Natural killer cell (primary cell): ENCODE measurements at regions not wholly inside any gene's neighbourhood (a gene's known extent, or its start where the extent isn't known, plus 50 kb on each side); places are given as distances from the start of the nearest gene placed in this dataset.
"Not testable (repeated sequence)": the region's sequence is repeated elsewhere in the genome, so short reads cannot be mapped to it uniquely, and the experiment has no call there.

Experiments used
- ATAC-seq, 3 donors: fragments of 150-1000 bp in 2 of 3; fragments of 200-7000 bp in 1 of 3; cut with Tn5 transposase; 1 replicate in 1 of 3; 2 replicates in 2 of 3; pipeline ENCODE4 v1.10.0; 2021; ENCODE audit warnings: mild to moderate bottlenecking in 2 of 3, moderate library complexity in 2 of 3
- DNase-seq, 2 donors: peaks; one replicate each; pipeline versions ENCODE4 v3.0.0 to v3.0.0-alpha.2; 2013 to 2021; ENCODE audit warnings: mixed read lengths in 1 of 2
- H3K27ac ChIP-seq: one replicate; pipeline ENCODE4 v1.5.1; 2013; ENCODE audit warnings: mild to moderate bottlenecking, low read length
- H3K27me3 ChIP-seq: one replicate; pipeline ENCODE4 v1.6.1; 2013; ENCODE audit warnings: low read length; ENCODE audit not compliant: control insufficient read depth, insufficient read depth
- H3K36me3 ChIP-seq: one replicate; pipeline ENCODE4 v1.6.1; 2013; ENCODE audit warnings: low read length; ENCODE audit not compliant: control insufficient read depth, insufficient read depth
- H3K4me1 ChIP-seq: one replicate; pipeline ENCODE4 v1.6.1; 2013; ENCODE audit warnings: low read length; ENCODE audit not compliant: control insufficient read depth, insufficient read depth
- H3K4me3 ChIP-seq: one replicate; pipeline ENCODE4 v1.5.1; 2013; ENCODE audit warnings: low read length
- H3K9me3 ChIP-seq: one replicate; pipeline ENCODE4 v1.6.1; 2013; ENCODE audit warnings: low read length; ENCODE audit not compliant: control insufficient read depth, insufficient read depth
- H3K27ac Mint-ChIP-seq, 2 donors: one replicate each; pipeline ENCODE4 v1.8.0; 2022; ENCODE audit warnings: mild to moderate bottlenecking in 2 of 2, mixed read lengths in 2 of 2, moderate library complexity in 1 of 2
- H3K27me3 Mint-ChIP-seq, 2 donors: one replicate each; pipeline ENCODE4 v1.8.0; 2022; ENCODE audit warnings: low read depth in 2 of 2, mixed read lengths in 2 of 2
- H3K36me3 Mint-ChIP-seq: one replicate; pipeline ENCODE4 v1.8.0; 2022; ENCODE audit warnings: mixed read lengths
- H3K4me1 Mint-ChIP-seq, 2 donors: one replicate each; pipeline ENCODE4 v1.8.0; 2022; ENCODE audit warnings: mixed read lengths in 2 of 2
- H3K4me3 Mint-ChIP-seq: one replicate; pipeline ENCODE4 v1.8.0; 2022; ENCODE audit warnings: mild to moderate bottlenecking, moderate library complexity, mixed read lengths
- H3K9me3 Mint-ChIP-seq, 2 donors: one replicate each; pipeline ENCODE4 v1.8.0; 2022; ENCODE audit warnings: mixed read lengths in 2 of 2
- WGBS: methylation state at CpG from one replicate; pipeline ENCODE4 v1.1.7; 2013; ENCODE audit warnings: missing lambda C conversion rate; ENCODE audit not compliant: insufficient coverage; 5-methylcytosine and 5-hydroxymethylcytosine counted together
- intact Hi-C: fragments of 100-400 bp; cut with micrococcal nuclease; formaldehyde crosslinking; loops from one replicate; pipeline ENCODE4 v1.14.2; 2022
- TF ChIP-seq, protein P1 (sequence below): fragments of 200-600 bp; IDR thresholded peaks from one replicate; pipeline ENCODE4 v1.8.0; 2022; ENCODE audit warnings: antibody characterized with exemption

GRCh38 chrX:135649029-135649428, 64.4 kb upstream of the CT45A1 start:
- WGBS, result 76% methylated on average over 4 of the region's 4 CpGs

GRCh38 chrX:135649561-135649960, 63.9 kb upstream of the CT45A1 start:
- Histone ChIP-seq H3K27ac (no peak overlapping the region), H3K36me3 (no peaks in the 10 kb centered on the region), H3K4me1 (no peaks in the 10 kb centered on the region), H3K27me3 (no peaks in the 10 kb centered on the region), H3K4me3 (no peak overlapping the region), H3K9me3 (no peaks in the 10 kb centered on the region)
- no peaks in the 10 kb centered on the region for H3K36me3 Mint-ChIP-seq
- H3K4me3 Mint-ChIP-seq, result no peak overlapping the region
- H3K27ac Mint-ChIP-seq, result no peak overlapping the region
- ATAC-seq, result no peak
- H3K4me1 Mint-ChIP-seq, result no peaks in the 10 kb centered on the region
- H3K9me3 Mint-ChIP-seq, result no peaks in the 10 kb centered on the region
- DNase-seq, result no peak
- peaks cover 0 to 22% of the 10 kb centered on the region in 2 donors for H3K27me3 Mint-ChIP-seq
- TF ChIP-seq, protein P1, sequence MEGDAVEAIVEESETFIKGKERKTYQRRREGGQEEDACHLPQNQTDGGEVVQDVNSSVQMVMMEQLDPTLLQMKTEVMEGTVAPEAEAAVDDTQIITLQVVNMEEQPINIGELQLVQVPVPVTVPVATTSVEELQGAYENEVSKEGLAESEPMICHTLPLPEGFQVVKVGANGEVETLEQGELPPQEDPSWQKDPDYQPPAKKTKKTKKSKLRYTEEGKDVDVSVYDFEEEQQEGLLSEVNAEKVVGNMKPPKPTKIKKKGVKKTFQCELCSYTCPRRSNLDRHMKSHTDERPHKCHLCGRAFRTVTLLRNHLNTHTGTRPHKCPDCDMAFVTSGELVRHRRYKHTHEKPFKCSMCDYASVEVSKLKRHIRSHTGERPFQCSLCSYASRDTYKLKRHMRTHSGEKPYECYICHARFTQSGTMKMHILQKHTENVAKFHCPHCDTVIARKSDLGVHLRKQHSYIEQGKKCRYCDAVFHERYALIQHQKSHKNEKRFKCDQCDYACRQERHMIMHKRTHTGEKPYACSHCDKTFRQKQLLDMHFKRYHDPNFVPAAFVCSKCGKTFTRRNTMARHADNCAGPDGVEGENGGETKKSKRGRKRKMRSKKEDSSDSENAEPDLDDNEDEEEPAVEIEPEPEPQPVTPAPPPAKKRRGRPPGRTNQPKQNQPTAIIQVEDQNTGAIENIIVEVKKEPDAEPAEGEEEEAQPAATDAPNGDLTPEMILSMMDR, result no peak
- intact Hi-C loops, result no loop called here
- WGBS, result 73% methylated on average over 2 of the region's 4 CpGs

More at GRCh38 chrX:135649029-135649428, 64.4 kb upstream of the CT45A1 start:
- no peaks in the 10 kb centered on the region for H3K36me3 Mint-ChIP-seq
- TF ChIP-seq, protein P1, result no peak
- H3K9me3 ChIP-seq, result no peaks in the 10 kb centered on the region
- no peaks in the 10 kb centered on the region for H3K36me3 ChIP-seq
- H3K4me1 ChIP-seq, result no peaks in the 10 kb centered on the region
- peaks cover 0 to 25% of the 10 kb centered on the region in 2 donors for H3K27me3 Mint-ChIP-seq
- intact Hi-C loops, result no loop called here
- no peak overlapping the region for H3K27ac Mint-ChIP-seq
- no peak for DNase-seq
- no peak for ATAC-seq
- no peaks in the 10 kb centered on the region for H3K9me3 Mint-ChIP-seq
- no peak overlapping the region for H3K4me3 ChIP-seq
- no peak overlapping the region for H3K4me3 Mint-ChIP-seq
- H3K27me3 ChIP-seq, result no peaks in the 10 kb centered on the region
- no peak overlapping the region for H3K27ac ChIP-seq
- H3K4me1 Mint-ChIP-seq, result no peaks in the 10 kb centered on the region

GRCh38 chrX:135651647-135652295, 61.7 kb upstream of the CT45A1 start:
- no peaks in the 10 kb centered on the region for H3K9me3 Mint-ChIP-seq
- H3K4me1 ChIP-seq, result no peaks in the 10 kb centered on the region
- H3K4me3 ChIP-seq, result no peak overlapping the region
- no peaks in the 10 kb centered on the region for H3K27me3 ChIP-seq
- no peaks in the 10 kb centered on the region for H3K4me1 Mint-ChIP-seq
- H3K36me3 ChIP-seq, result no peaks in the 10 kb centered on the region
- no peak overlapping the region for H3K27ac ChIP-seq
- intact Hi-C loops, result no loop called here
- DNase-seq, result no peak
- no peak overlapping the region for H3K27ac Mint-ChIP-seq
- no peak overlapping the region for H3K4me3 Mint-ChIP-seq
- TF ChIP-seq, protein P1, result no peak
- no peaks in the 10 kb centered on the region for H3K36me3 Mint-ChIP-seq
- no peak for ATAC-seq
- 91% methylated on average over 4 of the region's 6 CpGs for WGBS
- H3K27me3 Mint-ChIP-seq, result peaks cover 0 to 24% of the 10 kb centered on the region in 2 donors
- no peaks in the 10 kb centered on the region for H3K9me3 ChIP-seq

- ATAC-seq, result no peak
- no peak overlapping the region for H3K27ac ChIP-seq
- no peak overlapping the region for H3K4me3 ChIP-seq
- WGBS, result no CpG with 5 or more reads among the region's 2 CpGs
- intact Hi-C loops, result no loop called here
- no peaks in the 10 kb centered on the region for H3K27me3 ChIP-seq
- no peak for DNase-seq
- no peaks in the 10 kb centered on the region for H3K4me1 Mint-ChIP-seq
- no peaks in the 10 kb centered on the region for H3K9me3 ChIP-seq
- H3K36me3 Mint-ChIP-seq, result no peaks in the 10 kb centered on the region
- no peaks in the 10 kb centered on the region for H3K9me3 Mint-ChIP-seq
- no peaks in the 10 kb centered on the region for H3K36me3 ChIP-seq
- TF ChIP-seq, protein P1, result no peak
- no peak overlapping the region for H3K27ac Mint-ChIP-seq
- H3K4me3 Mint-ChIP-seq, result no peak overlapping the region
- peaks cover 0 to 30% of the 10 kb centered on the region in 2 donors for H3K27me3 Mint-ChIP-seq
- no peaks in the 10 kb centered on the region for H3K4me1 ChIP-seq
Observed at GRCh38 chrX:135652602-135653001, 60.8 kb upstream of the CT45A1 start.

- H3K4me3 Mint-ChIP-seq, H3K4me1 Mint-ChIP-seq, H3K36me3 Mint-ChIP-seq, ATAC-seq, H3K9me3 Mint-ChIP-seq, H3K4me1 ChIP-seq, H3K27ac Mint-ChIP-seq, H3K36me3 ChIP-seq, H3K9me3 ChIP-seq, H3K27me3 Mint-ChIP-seq, H3K4me3 ChIP-seq, H3K27me3 ChIP-seq, H3K27ac ChIP-seq, intact Hi-C loops, DNase-seq: not testable (repeated sequence)
- no CpG with 5 or more reads among the region's 7 CpGs for WGBS
Observed at GRCh38 chrX:135657952-135658654, 55.3 kb upstream of the CT45A1 start.
